SK-N-DZ (cell line): ENCODE measurements at regions not wholly inside any gene's neighbourhood (a gene's known extent, or its start where the extent isn't known, plus 50 kb on each side); places are given as distances from the start of the nearest gene placed in this dataset.
A peak's percentile ranks its signal among the peaks of the same experiment; 100 is the strongest.
"Not testable (repeated sequence)": the region's sequence is repeated elsewhere in the genome, so short reads cannot be mapped to it uniquely, and the experiment has no call there.

Experiments used
- DNase-seq: peaks from one replicate; pipeline ENCODE4 v3.0.0-alpha.2; 2015; ENCODE audit warnings: low spot score

- DNase-seq = no peak
Measured at GRCh38 chr13:90233933-90234672, 1113.4 kb upstream of the MIR17HG start.

GRCh38 chr13:90237852-90238251, 1109.6 kb upstream of the MIR17HG start:
- DNase-seq = no peak

GRCh38 chr13:90238413-90238812, 1109.1 kb upstream of the MIR17HG start:
- peak; percentile 6 for DNase-seq

DNA sequence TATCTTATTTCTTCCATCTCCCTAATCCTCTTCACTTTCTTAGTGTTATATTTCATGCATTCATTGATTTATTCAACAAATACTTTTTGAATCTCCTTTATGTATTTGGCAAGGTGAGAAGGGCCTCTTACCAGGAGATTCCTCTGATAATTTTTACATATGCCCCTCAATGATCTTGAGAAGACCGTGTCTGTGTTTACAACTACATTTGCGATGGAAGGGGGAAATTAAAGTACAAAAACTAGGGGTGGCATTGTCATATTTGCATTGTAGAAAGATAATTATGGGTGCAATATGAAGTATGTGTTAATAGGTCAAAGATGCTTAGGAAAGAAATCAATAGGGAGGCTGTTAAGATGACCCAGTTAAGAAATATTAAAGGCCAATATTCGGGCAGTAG, 1108.4 kb upstream of the MIR17HG start:
- no peak for DNase-seq

GRCh38 chr13:90246005-90246404, 1101.5 kb upstream of the MIR17HG start:
- no peak for DNase-seq

DNA sequence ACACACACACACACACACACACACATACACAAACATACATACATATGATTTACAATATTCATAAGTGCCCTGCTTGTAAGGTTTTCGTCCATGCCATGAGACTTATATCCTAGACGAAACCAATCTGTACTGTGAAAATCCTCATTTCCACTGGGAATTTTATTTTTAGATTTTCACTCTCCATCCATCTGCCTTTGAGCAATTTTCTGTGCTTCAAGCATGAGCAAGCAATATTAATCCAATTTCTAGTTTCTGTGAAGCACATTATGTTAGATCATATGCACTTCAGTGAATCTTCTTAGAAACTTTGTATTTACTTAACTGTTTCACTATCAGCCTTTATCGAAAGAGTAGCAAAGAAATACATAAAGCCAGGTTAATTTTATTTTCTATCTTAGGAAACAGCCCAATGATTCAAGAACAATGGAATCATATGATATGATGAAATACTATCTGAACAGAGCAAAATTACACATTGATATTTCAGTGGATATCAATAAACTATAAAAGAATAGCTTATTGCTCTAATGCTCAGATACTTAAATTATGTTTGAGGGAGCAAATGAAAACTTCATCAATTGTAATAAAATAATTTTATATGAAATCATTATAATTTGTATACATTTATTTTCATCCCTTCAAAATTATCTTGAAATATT, 1100.7 kb upstream of the MIR17HG start:
- no peak for DNase-seq

- DNase-seq = no peak
Measured at GRCh38 chr13:90253806-90254205, 1093.7 kb upstream of the MIR17HG start.

GRCh38 chr13:90254437-90254836, 1093.0 kb upstream of the MIR17HG start:
- no peak for DNase-seq

- no peak for DNase-seq
Measured at GRCh38 chr13:90256746-90257145, 1090.7 kb upstream of the MIR17HG start.

- no peak for DNase-seq
Measured at GRCh38 chr13:90258129-90258528, 1089.4 kb upstream of the MIR17HG start.

DNA sequence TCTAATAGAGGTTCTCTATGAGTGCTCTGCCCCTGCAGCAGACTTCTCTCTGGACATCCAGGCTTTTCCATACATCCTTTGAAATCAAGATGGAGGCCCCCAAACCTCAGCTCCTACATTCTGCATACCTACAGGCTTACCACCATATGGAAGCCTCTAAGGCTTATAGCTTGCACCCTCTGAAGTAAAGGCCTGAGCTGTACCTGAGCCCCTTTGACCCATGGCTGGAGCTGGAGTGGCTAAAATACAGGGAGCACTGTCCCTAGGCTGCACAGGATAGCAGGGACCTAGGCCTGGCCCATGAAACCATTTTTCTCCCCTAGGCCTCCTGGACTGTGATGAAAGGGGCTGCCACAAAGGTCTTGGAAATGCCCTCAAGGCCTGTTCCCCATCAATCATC, 1086.1 kb upstream of the MIR17HG start:
- DNase-seq = no peak

DNA sequence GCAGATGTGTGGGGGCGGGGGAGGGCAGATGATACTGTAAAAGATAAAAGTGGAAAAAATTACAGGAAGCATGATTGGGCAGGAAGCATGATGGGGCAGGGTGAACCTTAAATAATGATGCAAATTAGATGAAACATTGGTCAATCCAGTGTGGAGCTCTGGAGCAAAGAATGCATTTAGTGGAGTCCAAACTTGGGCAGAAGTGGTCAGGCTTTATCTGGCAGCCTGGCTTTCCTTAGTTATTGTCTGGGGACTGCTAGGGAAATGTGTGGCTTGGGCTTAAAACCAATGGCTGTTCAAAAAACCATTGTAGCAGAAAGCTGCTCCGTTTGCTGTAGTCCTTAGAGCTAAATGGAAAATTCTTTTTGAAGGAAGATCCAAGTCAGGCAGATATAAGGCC, 1077.3 kb upstream of the MIR17HG start:
- no peak for DNase-seq

DNA sequence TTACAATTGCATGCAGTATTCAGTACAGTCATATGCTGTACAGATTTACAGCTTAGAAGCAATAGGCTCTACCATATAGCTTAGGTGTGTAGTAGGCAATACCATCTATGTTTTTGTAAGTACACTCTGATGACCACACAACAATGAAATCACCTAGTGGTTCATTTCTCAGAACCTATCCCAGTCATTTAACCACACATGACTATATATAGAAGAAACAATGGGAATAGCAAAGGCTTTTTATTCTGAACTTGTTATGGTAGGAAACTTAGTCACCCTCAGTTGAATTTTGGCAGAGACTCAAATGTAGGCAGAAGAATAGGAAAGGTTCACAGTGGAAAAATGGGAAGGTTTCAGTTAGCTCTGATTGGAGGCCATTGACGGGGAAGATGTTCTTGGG, 1075.1 kb upstream of the MIR17HG start:
- DNase-seq = no peak

GRCh38 chr13:90276216-90276615, 1071.3 kb upstream of the MIR17HG start:
- no peak for DNase-seq

DNA sequence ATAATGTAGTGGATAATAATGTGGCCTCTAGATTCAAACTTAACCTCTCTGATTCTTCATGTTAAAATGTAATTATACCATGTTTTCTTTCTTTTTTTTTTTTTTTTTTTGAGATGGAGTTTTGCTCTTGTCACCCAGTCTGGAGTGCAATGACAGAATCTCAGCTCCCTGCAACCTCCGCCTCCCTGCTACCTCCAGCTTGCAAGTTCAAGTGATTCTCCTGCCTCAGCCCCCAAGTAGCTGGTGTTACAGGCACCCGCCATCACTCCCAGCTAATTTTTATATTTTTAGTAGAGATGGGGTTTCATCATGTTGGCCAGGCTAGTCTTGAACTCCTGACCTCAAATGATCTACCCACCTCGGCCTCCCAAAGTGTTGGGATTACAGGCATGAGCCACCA, 1069.3 kb upstream of the MIR17HG start:
- not testable (repeated sequence) for DNase-seq

DNA sequence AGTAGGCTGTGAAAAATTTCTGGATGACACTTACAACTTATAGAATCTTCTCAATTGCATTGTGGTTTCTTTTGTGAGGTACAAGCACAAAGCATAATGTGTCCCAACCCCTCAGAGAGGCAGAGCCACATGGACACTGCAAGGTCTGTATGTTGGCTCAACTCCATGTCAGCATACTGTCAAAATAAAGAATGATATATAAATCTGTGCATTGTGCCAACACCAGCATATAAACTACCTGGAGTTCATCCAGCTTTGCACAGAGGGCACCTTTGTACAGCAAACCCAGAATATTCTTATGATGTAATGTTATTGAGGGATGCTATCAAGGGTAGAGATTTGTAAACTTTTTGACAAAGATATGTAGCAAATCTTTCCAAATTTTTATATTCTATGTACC, 1065.8 kb upstream of the MIR17HG start:
- no peak for DNase-seq

DNA sequence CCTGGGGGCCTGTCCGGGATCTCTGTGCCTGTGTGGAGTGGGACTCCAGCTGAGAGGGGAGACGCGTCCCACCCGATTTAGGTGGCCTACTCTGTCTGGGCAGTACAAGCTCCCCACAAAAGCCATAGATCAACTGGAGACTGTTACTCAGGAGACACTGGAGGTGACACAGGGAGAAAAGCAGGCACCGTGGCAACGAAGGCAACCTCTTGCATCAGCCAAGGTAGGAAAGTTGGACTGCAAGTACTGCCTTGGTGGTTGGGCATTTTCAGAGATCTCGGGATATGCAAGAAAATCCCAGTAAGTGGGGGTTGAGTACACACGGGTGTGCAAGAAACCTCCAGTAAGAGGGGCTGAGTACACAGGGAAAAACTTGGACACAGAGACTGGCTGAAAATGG, 1060.0 kb upstream of the MIR17HG start:
- DNase-seq = no peak

- no peak for DNase-seq
Measured at GRCh38 chr13:90293793-90294361, 1053.6 kb upstream of the MIR17HG start.

DNA sequence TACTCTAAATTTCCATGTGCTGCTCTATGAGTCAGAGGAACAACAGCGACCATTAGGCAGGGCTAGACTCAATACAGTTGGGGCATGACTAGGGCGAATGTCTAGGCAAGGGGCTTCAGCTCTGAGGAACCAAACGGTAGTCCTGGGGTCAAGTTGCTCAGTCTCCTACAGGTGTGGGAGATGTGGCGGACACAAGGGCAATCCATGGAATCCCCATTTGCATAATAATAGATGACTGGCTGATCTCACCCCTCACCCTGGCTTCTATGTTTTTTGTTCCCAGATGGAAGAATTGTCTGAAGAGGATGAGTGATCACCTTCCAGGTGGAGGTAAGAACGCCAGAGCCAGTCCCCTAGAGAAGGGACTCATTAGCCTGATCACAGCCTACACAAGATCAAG, 1048.2 kb upstream of the MIR17HG start:
- DNase-seq = no peak

DNA sequence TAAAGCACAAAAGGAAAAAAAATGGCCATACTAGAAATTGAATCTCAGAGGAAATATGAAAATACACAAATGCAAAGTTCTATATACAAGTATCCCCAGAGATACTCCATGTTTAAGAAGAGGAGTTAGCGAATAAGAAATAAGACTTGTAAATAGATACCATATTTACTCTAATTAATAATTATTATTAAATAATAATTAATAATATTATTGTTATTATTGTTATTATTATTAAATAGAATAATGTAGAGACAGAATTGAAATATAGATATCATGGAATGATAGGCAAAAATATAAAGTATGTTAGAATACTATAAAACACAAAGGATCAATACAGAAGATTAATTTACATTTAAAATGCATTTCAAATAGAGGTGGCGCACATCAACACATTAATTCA, 1047.5 kb upstream of the MIR17HG start:
- DNase-seq = no peak

GRCh38 chr13:90302107-90302506, 1045.4 kb upstream of the MIR17HG start:
- DNase-seq = no peak

- no peak for DNase-seq
Measured at GRCh38 chr13:90305796-90306195, 1041.7 kb upstream of the MIR17HG start.

DNA sequence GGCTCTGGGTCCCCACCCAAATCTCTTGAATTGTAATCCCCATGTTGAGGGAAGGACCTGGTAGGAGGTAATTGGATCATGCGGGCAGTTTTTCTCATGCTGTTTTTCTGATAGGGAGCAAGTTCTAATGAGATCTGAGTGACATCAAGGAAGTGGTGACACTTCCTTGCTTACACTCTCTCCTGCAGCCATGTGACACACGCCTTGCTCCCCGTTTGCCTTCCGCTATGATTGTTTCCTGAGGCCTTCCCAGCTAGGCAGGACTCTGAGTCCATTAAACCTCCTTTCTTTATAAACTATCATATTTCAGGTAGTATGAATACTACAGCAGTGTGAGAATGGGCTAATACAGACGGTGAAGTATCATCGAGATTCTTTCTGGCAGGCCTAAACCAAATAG, 1040.4 kb upstream of the MIR17HG start:
- DNase-seq = no peak
